Uterus (tissue), 2 donors: ENCODE measurements at regions not wholly inside any gene's neighbourhood (a gene's known extent, or its start where the extent isn't known, plus 50 kb on each side); places are given as distances from the start of the nearest gene placed in this dataset.
"Not testable (repeated sequence)": the region's sequence is repeated elsewhere in the genome, so short reads cannot be mapped to it uniquely, and the experiment has no call there.

Experiments used
- POLR2A ChIP-seq, 2 donors: fragments of 450-650 bp; IDR thresholded peaks; one replicate each; pipeline ENCODE4 v1.6.1; 2016; ENCODE audit warnings: antibody characterized with exemption in 2 of 2, mild to moderate bottlenecking in 1 of 2, moderate library complexity in 1 of 2
- TF ChIP-seq, protein P1 (sequence below), 4 experiments: fragments of 200-600 bp in 2 of 4; fragments of 450-650 bp in 2 of 4; sonication (generic) in 2 of 4; IDR thresholded peaks; one replicate each; pipeline ENCODE4 v1.5.1; 2016 to 2019; ENCODE audit warnings: antibody characterized with exemption in 4 of 4, mild to moderate bottlenecking in 2 of 4, moderate library complexity in 1 of 4

- TF ChIP-seq, protein P1, sequence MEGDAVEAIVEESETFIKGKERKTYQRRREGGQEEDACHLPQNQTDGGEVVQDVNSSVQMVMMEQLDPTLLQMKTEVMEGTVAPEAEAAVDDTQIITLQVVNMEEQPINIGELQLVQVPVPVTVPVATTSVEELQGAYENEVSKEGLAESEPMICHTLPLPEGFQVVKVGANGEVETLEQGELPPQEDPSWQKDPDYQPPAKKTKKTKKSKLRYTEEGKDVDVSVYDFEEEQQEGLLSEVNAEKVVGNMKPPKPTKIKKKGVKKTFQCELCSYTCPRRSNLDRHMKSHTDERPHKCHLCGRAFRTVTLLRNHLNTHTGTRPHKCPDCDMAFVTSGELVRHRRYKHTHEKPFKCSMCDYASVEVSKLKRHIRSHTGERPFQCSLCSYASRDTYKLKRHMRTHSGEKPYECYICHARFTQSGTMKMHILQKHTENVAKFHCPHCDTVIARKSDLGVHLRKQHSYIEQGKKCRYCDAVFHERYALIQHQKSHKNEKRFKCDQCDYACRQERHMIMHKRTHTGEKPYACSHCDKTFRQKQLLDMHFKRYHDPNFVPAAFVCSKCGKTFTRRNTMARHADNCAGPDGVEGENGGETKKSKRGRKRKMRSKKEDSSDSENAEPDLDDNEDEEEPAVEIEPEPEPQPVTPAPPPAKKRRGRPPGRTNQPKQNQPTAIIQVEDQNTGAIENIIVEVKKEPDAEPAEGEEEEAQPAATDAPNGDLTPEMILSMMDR (IDR thresholded peaks at IDR 0.05), result not testable (repeated sequence)
- TF ChIP-seq POLR2A (IDR thresholded peaks at IDR 0.05), result not testable (repeated sequence)
Measured at GRCh38 chr7:10786976-10787375, 186.7 kb upstream of the PHF14 start.
